ENCODE measurements at regions not wholly inside any gene's neighbourhood (a gene's known extent, or its start where the extent isn't known, plus 50 kb on each side); places are given as distances from the start of the nearest gene placed in this dataset.

DNA sequence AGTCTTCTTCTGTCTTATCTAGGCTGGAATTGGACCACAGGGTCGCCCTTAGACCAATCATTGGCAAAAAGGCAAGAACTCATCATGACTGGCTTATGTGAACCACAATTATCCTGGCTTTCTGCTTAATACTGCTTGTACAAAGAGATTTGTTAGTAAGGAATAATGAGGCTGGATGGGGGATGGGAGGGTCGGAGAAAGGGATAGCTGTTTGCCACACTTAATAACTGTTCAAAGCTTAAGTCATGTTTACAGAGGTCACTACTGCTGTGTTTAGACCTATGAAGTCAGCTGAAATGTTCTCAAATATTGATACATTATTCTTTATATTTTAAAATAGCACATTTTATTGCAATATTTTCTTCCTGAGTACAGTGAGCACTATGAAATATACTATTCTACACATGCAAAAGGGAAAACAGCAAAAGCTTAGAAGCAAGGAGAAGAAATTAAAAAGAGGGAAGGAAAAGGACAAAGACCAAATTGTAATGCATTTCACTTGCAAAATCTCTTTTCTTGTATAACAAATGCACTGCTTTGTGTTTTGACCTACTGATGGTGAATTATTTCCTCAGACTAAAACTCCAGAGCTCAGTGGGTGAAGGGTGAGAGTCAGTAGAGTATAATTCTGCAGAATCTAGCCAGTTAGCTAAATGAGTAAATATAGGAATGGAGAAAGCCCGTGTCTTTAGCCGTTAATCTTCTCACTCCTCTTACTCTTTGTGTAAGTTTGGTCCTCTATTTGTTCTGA lies 404.9 kb upstream of the ZNF608 start:
- Mint-ChIP-seq H3K27ac (no peak overlapping the region), H3K4me3 (no peak overlapping the region), H3K4me1 (peaks cover 20% of the 10 kb centered on the region), H3K27me3 (no peaks in the 10 kb centered on the region), H3K9me3 (no peaks in the 10 kb centered on the region), H3K36me3 (ENCODE audit: low read depth) (no peaks in the 10 kb centered on the region)
- TF ChIP-seq, protein P1, sequence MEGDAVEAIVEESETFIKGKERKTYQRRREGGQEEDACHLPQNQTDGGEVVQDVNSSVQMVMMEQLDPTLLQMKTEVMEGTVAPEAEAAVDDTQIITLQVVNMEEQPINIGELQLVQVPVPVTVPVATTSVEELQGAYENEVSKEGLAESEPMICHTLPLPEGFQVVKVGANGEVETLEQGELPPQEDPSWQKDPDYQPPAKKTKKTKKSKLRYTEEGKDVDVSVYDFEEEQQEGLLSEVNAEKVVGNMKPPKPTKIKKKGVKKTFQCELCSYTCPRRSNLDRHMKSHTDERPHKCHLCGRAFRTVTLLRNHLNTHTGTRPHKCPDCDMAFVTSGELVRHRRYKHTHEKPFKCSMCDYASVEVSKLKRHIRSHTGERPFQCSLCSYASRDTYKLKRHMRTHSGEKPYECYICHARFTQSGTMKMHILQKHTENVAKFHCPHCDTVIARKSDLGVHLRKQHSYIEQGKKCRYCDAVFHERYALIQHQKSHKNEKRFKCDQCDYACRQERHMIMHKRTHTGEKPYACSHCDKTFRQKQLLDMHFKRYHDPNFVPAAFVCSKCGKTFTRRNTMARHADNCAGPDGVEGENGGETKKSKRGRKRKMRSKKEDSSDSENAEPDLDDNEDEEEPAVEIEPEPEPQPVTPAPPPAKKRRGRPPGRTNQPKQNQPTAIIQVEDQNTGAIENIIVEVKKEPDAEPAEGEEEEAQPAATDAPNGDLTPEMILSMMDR (IDR thresholded peaks at IDR 0.05) = no peak
- ATAC-seq (ENCODE audit: low read depth) = no peak
- intact Hi-C loops (cut with micrococcal nuclease) = no loop called here
- ChIA-PET POLR2A (interaction anchor here (0.6 kb wide), 1 partner anchor 401 kb away, joined by 3 read pairs; no protein-coding TSS in a partner anchor), CTCF (no interaction called here)
- DNase-seq = no peak

DNA sequence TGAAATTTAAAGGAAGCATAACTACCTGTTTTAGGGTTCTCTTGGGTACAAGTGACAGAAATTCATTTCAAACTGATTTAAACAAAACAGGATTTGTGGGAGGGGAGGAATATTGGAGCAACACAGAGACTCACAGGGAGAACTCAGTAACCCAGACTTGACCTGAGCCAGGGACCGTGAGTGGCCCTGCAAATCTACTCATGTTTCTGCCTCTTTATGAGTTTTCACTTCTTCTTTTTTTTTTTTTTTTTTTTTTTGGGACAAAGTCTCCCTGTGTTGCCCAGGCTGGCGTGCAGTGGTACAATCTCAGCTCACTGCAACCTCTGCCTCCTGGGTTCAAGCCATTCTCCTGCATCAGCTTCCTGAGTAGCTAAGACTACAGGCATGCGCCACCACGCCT lies 405.6 kb upstream of the ZNF608 start:
- H3K9me3 Mint-ChIP-seq = no peaks in the 10 kb centered on the region
- H3K27me3 Mint-ChIP-seq = no peaks in the 10 kb centered on the region
- no peak overlapping the region for H3K4me3 Mint-ChIP-seq
- intact Hi-C loops (cut with micrococcal nuclease) = no loop called here
- POLR2A ChIA-PET = interaction anchor here (0.7 kb wide), 1 partner anchor 123 kb away, joined by 4 read pairs; no protein-coding TSS in a partner anchor
- DNase-seq (no peak), ATAC-seq (ENCODE audit: low read depth) (no peak)
- H3K4me1 Mint-ChIP-seq = peaks cover 20% of the 10 kb centered on the region
- H3K27ac Mint-ChIP-seq = no peak overlapping the region
- H3K36me3 Mint-ChIP-seq (ENCODE audit: low read depth) = no peaks in the 10 kb centered on the region
- CTCF ChIA-PET = no interaction called here
- TF ChIP-seq, protein P1 (IDR thresholded peaks at IDR 0.05) = no peak

DNA sequence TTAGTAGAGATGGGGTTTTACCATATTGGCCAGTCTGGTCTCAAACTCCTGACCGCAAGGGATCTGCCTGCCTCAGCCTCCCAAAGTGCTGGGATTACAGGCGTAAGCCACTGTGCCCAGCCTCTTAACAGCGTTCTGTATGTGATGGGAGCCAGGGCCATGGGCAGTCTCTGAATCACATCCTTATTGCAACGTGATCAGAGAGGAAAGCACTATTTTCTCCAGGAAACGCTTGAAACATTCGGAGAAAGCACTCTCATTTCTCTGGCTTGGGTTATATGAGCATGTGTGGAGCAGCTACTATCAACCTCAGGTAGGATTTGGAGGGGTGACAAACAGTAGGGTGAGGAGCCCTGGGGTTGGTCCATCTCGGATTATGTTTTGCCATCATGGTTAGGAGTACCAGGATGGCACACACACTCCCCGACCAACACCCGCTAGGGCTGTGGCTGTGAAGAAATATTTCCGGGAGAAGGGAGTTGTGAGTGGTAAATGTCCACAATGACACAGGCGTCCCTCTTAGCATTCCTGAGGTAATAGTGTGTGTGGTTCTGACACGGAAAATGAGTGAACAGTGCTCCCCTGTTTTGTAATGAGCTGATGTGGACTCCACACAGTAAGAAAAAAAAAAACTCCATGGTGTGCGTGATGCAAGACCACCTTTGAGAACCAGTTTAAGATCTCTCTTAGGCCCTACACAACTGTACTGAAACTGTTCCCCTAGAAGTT lies 406.2 kb upstream of the ZNF608 start:
- H3K27ac Mint-ChIP-seq = no peak overlapping the region
- no peaks in the 10 kb centered on the region for H3K36me3 Mint-ChIP-seq (ENCODE audit: low read depth)
- POLR2A ChIA-PET = interaction anchor here (0.7 kb wide), 1 partner anchor 123 kb away, joined by 4 read pairs; no protein-coding TSS in a partner anchor
- TF ChIP-seq, protein P1 (IDR thresholded peaks at IDR 0.05) = no peak
- H3K4me3 Mint-ChIP-seq = no peak overlapping the region
- DNase-seq (no peak), ATAC-seq (ENCODE audit: low read depth) (no peak)
- no peaks in the 10 kb centered on the region for H3K27me3 Mint-ChIP-seq
- no peaks in the 10 kb centered on the region for H3K9me3 Mint-ChIP-seq
- peaks cover 20% of the 10 kb centered on the region for H3K4me1 Mint-ChIP-seq
- intact Hi-C loops (cut with micrococcal nuclease) = no loop called here
- CTCF ChIA-PET = no interaction called here

DNA sequence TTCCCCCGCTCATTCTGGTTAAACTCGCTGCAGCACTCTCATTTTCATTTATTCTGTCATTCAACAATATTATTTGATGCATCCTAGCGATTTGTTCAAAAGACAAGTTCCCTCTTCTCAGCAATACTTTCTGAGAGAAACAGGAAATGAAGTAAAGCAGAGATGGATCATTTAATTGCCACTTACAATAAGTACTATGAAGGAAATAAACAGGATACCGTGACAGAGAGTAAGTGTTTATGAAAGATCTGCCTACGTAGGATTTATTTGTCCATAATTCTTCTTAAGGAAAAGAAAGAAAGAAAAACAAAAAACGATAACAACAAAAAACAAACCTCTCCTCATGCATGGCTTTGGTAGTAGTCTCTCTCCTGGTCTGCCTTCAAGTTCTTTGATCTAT lies 406.8 kb upstream of the ZNF608 start:
- intact Hi-C loops (cut with micrococcal nuclease) = no loop called here
- no peaks in the 10 kb centered on the region for H3K36me3 Mint-ChIP-seq (ENCODE audit: low read depth)
- POLR2A ChIA-PET = no interaction called here
- H3K27me3 Mint-ChIP-seq = no peaks in the 10 kb centered on the region
- no peaks in the 10 kb centered on the region for H3K9me3 Mint-ChIP-seq
- no peak overlapping the region for H3K27ac Mint-ChIP-seq
- TF ChIP-seq, protein P1 (IDR thresholded peaks at IDR 0.05) = no peak
- CTCF ChIA-PET = no interaction called here
- no peak for ATAC-seq (ENCODE audit: low read depth)
- H3K4me1 Mint-ChIP-seq = peaks cover 20% of the 10 kb centered on the region
- H3K4me3 Mint-ChIP-seq = no peak overlapping the region
- DNase-seq = no peak

DNA sequence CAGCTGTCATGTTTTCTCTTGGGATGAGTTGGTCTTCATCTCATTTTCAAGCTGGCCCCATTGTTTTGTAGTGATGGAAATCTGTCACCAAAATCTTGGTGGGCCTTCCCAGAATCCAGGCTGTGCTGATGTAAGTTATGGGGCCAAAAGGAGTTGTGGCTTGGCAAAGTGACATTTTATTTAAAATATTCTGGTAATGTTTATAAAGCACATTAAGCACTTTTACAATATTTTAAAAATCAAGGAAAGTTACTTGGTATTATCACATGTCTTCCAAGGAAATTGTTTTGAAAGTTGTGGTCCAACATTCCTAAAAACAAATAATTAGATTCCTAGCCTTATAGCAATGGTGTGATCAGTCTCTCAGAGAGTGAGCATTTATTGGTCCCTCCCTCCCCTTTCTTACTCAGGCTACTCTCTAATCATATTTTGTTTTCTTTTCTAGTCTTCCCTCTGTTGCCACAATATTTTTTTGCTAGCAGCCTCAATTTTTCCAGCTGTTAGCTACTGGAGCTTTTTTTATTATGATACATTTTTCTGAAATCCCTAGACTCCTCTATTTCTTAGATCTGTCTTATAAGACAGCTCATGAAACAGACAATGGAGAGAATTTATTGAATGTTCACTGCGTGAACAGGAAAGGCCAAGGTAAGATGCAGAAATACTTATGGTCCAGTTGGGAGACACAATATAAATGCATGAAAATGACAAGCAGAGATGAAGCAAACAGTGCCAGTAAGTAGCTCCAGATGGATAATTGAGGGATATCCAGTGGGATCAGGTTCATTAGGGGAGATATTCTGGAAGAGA lies 408.1 kb upstream of the ZNF608 start:
- H3K27ac Mint-ChIP-seq = no peak overlapping the region
- H3K9me3 Mint-ChIP-seq = no peaks in the 10 kb centered on the region
- intact Hi-C loops (cut with micrococcal nuclease) = no loop called here
- ChIA-PET CTCF (no interaction called here), POLR2A (no interaction called here)
- TF ChIP-seq, protein P1 (IDR thresholded peaks at IDR 0.05) = no peak
- no peak for ATAC-seq (ENCODE audit: low read depth)
- H3K4me3 Mint-ChIP-seq = no peak overlapping the region
- H3K27me3 Mint-ChIP-seq = no peaks in the 10 kb centered on the region
- DNase-seq = no peak
- H3K4me1 Mint-ChIP-seq = peaks cover 20% of the 10 kb centered on the region
- H3K36me3 Mint-ChIP-seq (ENCODE audit: low read depth) = no peaks in the 10 kb centered on the region
